Left forelimb (tissue), 1 donor: ENCODE measurements at regions not wholly inside any gene's neighbourhood (a gene's known extent, or its start where the extent isn't known, plus 50 kb on each side); places are given as distances from the start of the nearest gene placed in this dataset.
A peak's percentile ranks its signal among the peaks of the same experiment; 100 is the strongest.

Experiments
- DNase-seq: peaks from one replicate; pipeline ENCODE4 v3.0.0-alpha.2; 2018; ENCODE audit warnings: low spot score

- peak; percentile 58 for DNase-seq
These were observed 217.8 kb downstream of the KIF26A start for GRCh38 chr14:104356020-104356737.

GRCh38 chr14:104356738-104357688 lies 218.6 kb downstream of the KIF26A start:
- peak; percentile 38 for DNase-seq

DNA sequence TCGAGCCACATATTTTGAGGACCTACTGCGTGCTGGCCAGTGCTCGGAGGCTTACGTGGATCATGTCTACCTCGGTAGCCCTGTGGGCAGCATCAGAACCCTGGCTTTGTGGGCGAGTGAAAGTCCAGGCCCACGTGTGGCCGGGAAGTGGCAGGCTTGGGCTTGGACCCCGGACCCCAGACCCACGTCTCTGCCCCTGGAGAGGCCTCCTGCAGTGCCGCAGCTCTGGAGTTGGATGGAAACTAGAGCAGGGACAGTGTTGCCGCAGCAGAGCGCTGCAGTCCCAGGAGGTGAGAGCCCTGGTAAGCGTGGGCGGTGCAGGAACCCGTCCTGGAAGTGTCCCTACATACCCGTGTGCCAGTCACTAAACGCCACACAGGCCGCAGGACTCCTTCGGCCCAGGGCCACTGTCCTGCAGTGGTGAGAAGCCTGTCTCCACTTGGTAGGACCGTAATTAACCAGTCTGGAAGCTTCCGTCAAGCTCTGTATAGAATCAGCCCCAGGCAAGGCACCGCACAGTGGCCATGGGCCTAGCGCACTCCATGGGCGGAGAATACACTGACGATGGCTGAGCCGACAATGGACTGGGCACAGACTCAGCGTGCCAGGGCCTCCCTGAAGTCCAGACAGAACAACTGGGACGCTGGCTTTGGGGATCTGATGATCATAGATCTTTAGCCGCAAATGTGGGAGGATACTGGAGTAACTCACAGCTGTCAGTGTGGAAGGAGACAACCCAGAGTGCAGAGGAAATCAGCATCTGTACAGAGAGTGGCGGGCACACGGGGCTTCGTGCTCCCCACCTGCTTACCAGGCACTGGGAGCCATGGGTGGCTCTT lies 219.5 kb downstream of the KIF26A start:
- DNase-seq = no peak

- DNase-seq = peak; percentile 55
These were observed 220.3 kb downstream of the KIF26A start for GRCh38 chr14:104358528-104359300.

DNA sequence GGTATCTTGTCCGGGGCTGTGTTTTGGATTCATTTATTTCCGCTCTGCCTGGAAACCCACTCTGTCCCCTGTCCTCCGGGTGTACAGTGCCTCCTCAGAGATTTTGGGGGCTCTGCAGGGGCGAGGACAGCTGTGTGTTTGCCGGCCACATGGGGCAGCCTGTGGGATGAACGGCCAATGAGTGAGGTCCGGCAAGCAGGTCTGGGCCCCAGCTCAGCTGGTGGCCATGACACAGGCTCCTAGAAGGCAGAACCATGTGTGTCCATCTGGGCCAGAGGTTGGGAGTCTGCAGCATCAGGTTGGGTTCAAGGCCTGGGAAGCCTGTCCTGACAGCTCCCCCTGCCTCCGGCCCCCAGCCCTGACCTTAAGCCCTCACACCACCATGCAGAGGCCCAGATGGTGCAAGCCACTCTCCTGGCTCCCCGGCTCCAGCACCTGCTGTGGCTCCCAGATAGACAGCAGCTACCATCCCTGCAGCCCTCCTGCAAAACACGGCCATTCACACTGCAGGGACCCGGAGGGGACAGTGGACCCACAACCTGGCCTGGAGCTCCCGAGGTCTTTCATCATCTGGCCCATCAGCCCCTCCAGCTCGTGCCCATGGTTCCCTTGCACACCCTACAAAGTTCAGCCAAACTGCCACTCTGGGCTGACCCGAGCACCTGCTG lies 220.1 kb upstream of the C14orf180 start:
- DNase-seq = peak; percentile 59

- DNase-seq = peak; percentile 57
These were observed 219.6 kb upstream of the C14orf180 start for GRCh38 chr14:104359969-104360442.

DNA sequence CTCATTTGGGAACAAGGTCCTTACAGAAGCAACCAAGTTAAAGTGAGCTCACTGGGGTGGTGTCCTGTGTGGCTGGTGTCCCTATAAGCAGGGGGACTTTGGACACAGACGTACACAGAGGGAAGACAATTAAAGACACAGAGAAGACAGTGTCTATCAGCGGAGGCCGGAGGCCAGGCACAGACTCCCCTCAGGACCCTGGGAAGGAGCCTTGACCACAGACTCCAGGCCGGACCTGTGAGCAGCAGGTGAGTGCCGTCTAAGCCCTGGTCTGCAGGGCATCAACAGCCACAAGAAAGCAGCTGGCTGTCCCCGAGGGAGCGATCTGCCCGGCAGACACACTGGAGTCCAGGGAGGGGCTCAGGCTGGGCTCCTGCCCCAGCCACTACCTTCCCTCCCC lies 219.1 kb upstream of the C14orf180 start:
- DNase-seq = no peak

GRCh38 chr14:104361101-104361591 lies 218.4 kb upstream of the C14orf180 start:
- DNase-seq = no peak

DNA sequence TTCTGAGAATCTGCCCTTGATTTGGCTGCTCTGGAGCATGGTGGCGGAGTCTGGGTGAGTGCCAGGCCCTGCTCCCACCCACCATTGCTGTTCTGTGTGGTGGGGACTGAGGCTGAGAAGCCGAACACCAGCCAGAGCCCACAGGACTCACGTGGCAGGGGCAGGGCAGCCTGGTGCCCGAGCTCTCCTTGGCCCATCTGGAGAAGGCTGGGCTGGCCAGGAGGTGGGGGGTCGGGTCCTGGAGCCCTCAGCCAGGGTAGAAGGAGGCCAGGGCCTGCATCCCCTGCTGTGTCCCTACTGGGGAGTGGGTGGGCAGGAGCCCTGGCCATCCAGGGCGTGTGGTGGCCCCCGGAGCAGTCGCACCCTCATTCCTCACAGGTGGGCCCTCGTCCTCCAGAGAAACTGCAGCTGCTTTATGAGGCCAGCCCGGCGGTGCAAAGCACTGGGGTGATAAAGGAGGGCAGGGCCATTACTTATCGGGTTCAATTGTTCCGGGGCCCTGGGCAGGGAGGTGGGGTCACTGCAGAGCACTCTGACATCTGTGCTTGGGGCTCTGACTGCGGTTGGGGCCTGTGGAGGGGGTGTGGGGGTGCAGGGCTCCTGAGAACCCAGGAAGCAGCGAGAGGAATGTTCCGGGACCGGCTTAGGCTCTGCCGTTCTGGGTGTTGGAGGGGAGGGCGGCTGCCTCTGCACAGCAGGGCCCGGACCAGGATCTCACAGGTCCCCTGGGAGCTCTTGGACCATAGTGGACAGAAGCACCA lies 217.5 kb upstream of the C14orf180 start:
- DNase-seq = peak; percentile 56

DNA sequence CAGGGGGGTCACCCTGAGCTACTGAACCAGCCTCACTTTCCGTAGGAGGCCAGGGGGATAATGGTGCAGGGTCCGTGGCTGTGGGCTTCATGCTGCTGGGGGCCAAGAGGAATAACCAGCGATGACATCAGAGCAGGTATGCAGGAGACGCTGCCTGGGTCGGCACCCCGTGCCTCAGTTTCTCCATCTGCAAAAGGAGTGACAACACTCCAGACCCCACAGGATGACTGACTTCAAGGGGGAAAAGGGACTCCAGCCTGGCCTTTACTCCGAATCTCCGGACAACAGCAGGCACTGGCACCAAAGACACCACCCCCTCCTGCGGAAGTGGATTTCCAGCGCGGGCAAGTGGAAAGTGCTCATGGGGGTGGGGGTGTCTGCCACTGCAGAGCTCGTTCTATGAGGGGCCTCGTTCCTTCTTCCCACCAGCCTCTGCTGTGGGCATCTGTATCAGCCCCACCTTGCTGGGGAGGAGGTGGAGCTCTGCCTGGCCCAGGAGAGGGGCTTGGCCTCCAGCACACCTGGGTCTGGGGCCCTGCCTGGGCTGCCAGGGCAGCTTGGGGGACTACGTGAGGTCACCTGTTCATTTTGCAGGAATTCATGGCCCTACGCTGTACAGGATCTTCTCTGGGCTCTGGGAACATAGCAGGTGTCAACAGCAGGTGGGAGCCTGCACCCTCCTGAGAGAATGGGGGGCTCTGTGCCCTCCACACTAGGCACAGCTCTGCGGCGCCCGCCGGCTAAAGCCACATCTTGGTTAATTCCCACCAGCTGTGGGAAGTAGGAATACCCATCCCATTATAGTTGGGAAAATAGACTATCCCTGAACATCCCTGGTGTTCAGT lies 216.6 kb upstream of the C14orf180 start:
- no peak for DNase-seq

DNA sequence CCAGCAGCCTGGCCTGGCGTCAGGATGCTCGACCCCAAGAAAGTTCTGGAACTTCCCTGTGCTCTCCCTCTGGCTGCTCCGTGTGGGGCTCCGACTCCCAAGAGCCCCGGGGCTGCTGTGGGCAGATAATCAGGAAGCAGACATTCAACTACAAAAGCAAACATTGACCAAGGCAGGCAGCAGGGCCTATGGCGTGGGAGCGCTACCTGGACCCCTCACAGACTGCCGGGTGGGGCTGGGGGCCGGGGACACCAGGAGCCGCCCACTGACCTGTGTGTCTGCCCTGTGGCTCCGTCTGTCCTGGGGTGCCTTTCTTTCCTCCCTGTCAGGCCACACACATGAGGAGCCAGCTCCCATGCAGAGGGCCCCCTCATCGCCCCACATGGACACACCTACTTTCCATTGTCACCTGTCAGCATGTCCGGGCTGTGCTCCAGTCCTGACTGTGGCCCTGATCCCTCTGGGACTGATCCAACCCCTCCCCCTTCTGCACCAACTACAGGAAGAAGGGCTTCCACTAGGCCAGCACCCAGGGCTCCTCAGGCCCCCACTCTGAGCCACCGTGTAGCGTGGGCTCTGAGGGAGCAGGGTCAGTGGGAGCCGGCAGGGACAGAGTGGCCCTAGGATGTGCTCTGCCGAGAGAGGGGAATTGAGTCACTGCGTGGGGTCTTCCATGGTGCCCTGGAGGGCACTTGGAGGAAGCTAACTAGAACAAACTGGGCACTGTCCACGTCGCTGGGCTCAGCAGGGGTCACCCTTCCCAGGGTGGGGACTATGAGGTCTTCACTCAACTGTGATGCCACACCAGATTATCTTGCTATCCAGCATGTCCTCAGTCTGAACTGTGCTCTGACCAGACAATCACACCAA lies 215.4 kb upstream of the C14orf180 start:
- DNase-seq = no peak

GRCh38 chr14:104364830-104365229 lies 214.7 kb upstream of the C14orf180 start:
- DNase-seq = no peak

DNA sequence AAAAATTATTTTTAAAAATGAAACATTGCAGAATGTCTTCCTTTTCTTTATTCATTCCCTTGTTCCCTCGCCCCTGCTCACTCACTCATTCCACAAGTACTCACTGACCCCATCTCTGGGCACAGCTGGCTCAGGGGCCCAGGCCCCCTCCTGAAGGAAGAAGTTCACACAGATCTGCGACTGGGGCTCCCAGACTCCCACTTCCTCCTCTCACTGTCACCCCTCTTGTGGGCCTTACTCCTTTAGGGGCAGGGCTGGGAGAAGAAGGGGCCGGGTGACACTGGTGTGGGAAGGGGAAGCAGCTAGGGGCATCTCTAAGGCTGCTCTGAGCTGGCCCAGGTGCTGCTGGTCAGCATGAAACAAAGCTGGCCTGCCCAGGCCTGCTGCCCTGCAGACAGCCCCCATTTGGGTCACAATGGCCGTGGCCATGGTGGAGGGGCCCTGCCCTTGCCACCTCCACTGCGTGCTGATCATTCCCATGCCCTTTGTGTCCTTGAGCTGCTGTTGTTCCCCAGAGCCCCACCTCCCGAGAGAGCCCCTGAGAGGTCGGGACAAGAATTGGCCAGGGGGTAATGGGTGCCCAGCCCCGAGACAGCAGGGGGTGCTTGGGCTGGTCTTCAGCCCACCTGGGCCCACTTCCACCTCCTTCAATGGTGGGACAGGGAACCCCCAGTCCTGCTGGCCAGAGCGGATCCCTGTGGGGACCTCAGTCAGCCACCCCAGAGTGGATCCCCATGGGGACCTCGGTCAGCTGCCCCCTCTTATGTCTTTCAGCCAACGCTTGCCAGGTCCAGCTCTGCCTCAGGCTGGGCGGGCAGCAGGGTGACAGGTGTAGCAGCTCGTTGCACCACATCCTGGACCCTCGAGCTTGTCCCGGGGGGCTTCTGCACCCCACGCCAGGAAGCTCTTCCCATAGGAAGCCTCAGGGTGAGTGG lies 212.4 kb upstream of the C14orf180 start:
- DNase-seq = no peak

- DNase-seq = no peak
These were observed 211.5 kb upstream of the C14orf180 start for GRCh38 chr14:104367866-104368750.

GRCh38 chr14:104368751-104369100 lies 210.8 kb upstream of the C14orf180 start:
- DNase-seq = no peak

GRCh38 chr14:104369208-104369607 lies 210.4 kb upstream of the C14orf180 start:
- DNase-seq = no peak
